Stimulated activated naive CD8-positive, alpha-beta T cell treated with anti-CD3 and anti-CD28 coated beads, Interleukin-15, Interleukin-2, amounts not matched to agents 100 U/mL and 50 U/mL, for 24 hours (primary cell): ENCODE measurements at regions not wholly inside any gene's neighbourhood (a gene's known extent, or its start where the extent isn't known, plus 50 kb on each side); places are given as distances from the start of the nearest gene placed in this dataset.
A peak's percentile ranks its signal among the peaks of the same experiment; 100 is the strongest.

Source experiments
- ATAC-seq: fragments of 150-1000 bp; cut with Tn5 transposase; one replicate; pipeline ENCODE4 v1.10.0; 2021
- DNase-seq: peaks from one replicate; pipeline ENCODE4 v3.0.0; 2021

DNA sequence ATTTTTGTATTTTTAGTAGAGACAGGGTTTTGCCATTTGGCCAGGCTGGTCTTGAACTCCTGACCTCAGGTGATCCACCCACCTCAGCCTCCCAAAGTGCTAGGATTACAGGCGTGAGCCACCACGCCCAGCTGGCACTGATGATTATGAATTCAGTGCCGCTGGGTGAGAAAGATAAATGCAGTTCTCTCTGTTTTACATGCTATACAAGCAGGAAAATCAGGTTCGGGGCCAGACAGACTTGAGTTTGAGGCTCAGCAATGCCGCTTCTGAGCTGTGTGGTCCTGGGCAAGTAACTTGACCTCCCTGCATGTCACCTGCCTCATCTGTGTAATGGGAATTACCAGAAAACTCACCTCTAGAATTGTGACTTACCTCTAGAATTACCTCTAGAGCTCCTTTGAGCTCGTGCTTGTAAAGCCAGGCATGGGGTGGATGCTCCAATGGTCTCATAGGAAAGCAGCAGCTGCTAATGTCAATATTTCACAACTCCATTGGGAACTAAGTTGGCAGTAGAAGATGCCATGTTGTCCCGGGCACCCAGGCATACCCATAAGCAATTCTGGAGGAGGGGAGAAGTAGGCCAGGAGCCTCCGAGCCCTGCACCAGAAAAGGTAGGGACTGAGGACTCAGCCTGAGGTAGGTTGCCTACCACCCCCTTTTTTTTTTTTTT lies 119.8 kb upstream of the SLC25A33 start:
- ATAC-seq (no peak), DNase-seq (no peak)

DNA sequence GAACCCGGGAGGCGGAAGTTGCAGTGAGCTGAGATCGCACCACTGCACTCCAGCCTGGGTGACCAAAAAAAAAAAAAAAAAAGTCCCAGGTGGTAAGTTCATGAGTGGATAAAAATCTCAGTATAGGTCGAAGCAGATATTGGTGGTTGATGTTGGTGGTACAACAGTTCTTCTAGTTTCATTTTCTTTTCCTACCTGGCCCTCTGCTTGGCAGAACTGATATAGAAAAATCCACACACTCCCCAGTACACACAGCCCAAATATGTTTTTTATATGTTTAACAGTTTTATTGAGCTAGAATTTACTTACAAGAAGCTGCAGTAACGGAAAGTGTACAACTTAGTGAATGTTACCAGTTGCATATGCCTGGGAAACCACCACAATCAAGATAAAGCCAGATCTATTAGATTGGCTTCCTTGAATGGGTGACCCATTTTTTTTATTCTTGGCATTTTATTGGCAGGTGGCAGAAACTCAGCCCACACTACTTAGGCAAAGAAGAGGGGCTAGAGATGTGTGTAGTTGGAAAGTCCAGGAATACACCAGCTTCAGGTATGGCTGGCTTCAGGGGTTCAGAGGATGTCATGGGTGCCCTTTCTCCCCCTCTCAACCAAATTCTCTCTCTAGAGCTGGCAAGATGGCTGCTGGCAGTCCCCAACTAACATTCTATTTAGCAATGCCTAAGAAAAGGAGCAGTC lies 118.3 kb upstream of the SLC25A33 start:
- ATAC-seq (no peak), DNase-seq (no peak)

DNA sequence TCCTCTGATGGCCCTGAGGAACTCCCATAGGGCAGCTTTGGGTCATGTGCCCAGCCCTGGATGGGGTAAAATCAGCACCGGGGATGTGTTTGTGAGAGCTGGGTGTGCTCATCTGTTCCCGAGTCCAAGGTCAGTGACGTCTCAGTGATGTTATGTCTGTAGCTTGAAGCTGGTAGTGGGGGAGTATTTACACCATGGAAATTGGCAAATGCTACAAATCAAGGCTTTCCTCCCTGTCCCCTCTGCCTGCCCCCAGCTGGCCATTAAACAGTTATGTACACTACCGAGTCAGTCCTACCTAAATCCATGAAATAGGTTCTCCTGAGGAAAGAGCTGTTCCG lies 117.8 kb upstream of the SLC25A33 start:
- DNase-seq, result no peak
- ATAC-seq, result no peak

DNA sequence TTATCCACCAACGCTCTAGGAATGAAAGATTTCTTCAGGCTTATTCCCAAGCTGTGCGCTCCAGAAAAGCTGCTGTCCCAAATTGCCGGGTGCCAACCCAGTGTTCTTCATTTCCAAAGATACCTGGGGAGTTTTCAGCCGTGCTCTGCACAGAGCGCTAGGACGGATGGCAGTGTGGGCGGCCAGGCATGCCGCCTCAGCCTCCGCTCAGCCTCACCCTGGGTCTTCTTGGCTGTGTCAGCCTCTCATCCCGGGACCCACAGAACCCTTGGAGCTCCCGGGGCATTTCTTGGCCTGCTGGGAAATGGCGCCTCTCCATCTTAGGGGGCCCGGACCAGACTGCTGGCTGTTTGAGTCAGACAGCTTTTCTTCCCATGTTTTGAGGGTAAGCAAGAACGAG lies 116.9 kb upstream of the SLC25A33 start:
- ATAC-seq (no peak), DNase-seq (no peak)

DNA sequence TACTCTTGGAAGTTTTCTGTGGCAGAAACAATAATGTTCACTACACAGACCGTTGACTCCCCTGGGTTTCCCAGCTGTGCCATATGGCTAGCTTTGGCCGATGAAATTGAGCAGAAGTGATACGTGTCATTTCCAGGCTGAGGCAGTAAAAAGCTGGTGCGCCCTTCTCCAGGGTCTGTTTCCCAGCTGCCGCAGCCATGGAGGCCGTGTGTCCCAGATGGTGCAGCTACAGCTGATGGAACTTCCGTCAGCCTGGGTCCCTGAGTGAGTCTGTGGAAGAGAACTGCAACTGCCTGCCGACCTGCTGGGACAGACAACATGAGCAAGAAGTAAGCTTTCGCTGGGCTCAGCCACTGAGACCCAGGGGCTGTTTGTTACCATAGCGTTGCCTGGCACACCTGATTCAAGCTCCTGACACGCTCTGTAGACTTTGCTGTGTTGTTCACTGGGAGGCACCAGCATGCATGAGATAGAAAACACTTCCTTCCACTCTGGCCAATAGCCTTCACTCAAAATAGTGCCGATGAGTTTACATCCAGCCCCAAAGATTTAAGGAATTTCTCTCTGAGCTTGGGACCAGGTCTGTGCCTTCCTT lies 116.3 kb upstream of the SLC25A33 start:
- DNase-seq (no peak), ATAC-seq (no peak)

DNA sequence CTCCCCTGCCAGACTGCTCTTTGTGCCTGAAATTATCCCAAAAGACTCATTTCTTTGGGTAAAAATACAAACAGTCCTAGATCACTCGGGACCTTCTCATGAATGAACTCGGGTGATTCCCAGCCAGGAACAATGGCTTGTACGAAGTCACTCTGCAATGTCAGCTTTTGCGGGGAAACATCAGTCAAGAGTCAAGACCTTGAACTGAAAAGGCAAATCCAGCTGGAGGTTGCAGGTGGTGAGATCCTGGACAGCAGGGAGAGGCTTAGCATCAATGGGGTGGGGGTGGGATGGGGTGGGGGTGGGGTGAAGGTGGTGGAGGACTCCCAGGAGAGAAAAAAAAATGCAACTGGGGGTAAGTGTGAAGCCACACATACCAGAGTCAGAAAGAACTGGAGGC lies 115.0 kb upstream of the SLC25A33 start:
- ATAC-seq, result no peak

DNA sequence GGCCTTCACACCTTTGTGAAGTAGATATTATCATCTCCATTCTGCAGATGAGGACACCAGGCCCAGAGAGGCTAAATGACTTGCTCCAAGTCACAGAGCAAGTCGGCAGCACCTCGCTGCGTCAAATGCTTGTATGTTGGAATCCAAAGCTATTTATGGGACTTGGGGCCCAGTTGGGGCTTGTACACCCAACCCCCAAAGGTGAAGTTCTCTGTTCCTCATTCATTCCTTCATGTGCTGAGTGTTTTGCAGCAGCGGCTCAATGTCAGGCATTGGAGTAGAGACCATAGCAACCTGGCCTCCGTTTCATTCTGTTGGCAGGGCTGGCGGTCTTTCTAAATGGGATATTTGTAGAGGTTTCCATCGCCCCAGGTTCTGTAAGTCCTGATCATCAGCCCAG lies 113.4 kb upstream of the SLC25A33 start:
- ATAC-seq, result no peak
- DNase-seq, result no peak

More for the DNA sequence above, 115.0 kb upstream of the SLC25A33 start:
- DNase-seq, result no peak

DNA sequence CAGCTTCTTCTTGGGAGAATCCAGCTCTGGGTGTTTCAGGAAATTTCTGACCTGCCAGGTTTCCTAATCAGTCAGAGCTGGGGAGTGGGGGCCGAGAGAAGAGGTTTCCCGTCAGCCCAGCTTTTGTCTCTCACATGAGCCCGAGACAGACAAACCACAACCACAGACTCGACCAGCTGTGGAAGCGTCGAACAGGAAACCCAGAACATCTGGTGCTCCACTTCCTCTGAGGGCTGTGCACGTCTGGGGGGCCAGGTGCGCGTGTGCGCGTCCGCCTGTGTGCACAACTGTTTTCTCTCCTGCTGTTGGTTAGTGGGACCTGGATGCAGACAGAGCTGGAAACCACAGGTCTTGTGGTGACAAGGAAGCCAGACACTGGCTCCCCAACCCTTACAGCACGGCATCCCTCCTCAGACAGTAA lies 113.0 kb upstream of the SLC25A33 start:
- DNase-seq (peak; percentile 78), ATAC-seq (peak; percentile 55)

DNA sequence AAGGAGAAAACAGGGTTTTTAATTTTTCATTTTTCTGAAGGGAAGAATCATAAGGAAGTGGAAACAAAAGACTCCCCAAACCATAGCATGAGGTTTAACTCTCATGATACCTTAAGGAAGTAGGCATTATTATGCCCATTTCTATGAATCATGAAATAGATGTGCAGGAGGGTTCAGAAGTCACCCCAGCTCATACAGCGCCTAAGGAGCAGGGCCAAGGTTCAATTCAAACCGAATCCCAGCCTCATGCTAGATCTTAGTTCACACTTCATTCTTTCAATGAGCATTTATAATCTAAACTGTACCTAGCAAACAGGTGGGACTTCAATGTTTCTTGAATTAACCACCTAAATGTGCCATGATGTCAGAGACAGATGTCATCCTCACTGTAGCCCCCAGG lies 111.9 kb upstream of the SLC25A33 start:
- ATAC-seq, result no peak
- DNase-seq, result no peak

DNA sequence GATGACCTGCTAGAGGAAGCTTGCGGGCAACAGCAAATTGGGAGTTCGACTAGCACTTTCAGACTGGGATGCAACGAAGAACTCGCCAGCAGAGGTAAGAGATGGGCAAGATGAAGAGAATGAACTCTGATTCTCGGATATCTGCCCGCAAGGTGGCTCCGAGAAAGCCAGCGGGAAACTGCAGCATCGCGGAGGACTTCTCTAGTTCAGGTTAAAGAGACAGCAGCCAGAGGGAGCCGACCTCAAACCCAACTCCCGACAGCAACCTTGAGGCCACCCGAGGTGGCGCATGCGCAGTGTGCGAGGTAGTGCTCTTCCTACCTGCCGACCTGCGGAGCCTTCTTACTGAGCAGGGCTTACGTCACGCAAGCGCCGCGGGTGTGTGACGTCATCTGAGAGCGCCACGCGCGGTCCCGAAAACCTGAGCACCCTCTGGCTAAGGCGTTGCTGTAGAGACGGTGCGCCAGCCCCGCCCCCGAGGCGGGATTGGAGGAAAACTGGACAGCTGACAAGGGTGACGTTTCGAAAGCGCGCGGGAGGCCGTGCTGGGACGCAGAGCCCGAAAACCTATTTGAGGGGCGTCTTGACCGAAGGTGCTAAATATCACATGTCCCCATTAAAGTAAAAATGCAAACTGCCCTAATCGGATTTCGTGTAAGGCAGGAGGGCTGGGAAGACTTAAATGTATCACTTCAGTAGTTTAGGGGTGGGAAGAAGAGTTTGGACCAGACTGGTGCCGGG lies 110.5 kb upstream of the SLC25A33 start:
- DNase-seq, result peak; percentile 99
- ATAC-seq, result peak; percentile 94

DNA sequence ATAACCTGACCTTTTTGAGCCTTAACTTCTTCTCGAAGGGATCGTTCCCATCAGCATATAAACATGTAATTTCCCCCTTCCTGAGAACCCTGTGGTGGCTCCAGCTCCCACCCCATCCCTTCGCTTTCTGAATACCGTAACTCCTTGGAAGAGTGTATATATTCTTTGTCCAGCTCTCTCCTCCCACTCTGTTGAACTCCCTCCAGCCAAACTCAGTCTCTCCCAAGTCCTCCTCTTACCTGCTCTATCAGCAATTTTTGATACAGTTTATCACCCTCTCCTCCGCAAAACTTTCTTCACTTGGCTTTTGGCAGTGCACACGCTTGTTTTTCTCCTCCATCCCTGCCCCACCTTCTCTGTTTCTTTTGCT lies 109.9 kb upstream of the SLC25A33 start:
- ATAC-seq (no peak), DNase-seq (no peak)

DNA sequence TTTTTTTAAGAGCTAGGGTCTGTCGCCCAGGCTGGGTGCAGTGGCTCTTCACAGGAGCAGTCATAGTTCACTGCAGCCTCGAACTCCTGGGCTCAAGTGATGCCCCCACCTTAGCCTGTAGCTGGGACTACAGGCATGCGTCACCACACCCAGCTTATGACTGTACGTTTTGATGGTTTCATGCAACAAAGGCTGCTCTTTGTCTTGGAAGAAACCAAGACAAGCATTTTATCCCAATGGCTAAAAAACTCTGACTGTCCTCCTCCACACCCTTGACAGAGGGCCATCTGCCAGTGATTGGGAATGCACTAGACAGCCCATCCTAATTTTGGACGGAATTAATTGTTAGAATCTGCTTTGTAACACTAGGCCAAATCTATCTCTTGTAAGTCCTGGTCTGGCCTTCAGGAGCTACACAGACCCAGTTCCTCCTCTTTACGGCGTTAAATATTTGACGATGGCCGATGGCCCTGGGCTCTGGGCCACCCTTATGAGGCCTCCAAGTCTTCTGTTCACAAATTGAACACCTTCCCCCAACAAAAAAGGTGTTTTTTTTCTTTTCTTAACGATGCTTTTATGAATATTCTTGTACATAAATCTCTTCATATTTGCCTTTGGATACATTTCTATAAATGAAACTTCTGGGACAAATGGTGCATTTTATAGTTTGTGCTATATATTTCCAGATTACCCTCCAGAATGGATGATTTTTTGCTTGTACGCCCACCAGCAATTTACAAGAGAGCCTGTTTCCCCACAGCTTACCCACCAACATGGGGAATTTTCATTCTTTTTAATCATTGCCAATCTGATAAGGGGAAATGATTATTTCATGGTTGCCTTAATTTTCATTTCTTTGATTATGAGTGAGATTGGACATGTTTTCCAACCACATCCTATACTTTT lies 104.8 kb upstream of the SLC25A33 start:
- DNase-seq (no peak), ATAC-seq (no peak)

DNA sequence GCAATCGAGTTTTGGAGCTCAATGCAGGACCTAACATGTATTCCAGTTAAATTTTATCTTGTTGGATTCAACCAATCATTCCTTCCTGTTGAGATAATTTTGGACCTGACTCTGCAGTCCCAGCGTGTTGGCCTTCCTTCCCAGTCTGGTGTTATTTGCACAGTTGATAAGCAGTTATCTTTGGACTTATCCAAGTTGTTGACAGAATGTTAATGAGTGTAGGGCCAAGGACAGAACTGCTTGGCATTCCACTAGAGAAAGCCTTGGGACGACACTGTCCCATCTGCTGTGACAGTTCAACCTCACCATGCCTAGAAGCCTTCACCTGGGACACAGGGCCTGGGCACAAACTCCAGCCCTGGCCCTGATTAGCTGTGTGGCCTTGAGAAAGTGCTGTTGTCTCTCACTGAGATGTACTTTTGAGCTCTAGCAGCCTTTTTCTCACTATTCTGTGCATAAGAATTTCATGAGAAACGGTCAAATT lies 104.1 kb upstream of the SLC25A33 start:
- DNase-seq (no peak), ATAC-seq (no peak)

DNA sequence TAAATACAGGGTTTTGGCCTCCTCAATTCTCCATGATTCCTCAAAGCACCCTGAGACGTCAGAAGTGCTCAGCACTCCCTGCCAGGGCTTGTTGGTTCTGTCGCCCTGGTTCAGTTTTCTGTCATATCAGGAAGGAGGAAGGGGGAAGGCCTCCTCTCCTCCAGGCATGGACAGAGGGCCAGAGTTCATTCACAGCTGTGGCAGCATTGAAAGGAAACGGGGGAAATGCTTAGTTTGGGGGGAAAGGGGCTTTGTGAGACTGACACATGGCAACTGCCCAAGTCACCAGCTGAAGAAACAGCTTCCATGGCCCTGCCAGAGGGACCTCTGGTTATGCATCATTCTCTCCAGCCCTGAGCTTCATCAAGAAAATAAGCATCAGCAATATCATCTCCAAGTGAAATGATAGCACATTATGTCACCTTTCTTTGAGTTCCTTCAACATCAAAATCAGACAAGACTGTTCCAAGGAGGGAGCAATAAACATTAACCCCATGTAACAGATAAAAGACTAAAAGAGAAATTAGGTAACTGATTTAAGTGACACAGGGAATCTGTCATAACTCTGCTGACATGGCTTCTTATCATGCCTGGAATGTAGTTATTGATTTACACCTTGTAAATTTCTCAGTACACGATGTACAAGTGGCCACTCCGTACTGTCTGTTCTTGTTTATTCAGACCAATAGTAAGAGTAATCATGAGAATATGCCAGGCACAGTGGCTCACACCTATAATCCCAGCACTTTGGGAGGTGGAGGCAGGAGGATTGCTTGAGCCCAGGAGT lies 103.2 kb upstream of the SLC25A33 start:
- ATAC-seq (no peak), DNase-seq (no peak)

DNA sequence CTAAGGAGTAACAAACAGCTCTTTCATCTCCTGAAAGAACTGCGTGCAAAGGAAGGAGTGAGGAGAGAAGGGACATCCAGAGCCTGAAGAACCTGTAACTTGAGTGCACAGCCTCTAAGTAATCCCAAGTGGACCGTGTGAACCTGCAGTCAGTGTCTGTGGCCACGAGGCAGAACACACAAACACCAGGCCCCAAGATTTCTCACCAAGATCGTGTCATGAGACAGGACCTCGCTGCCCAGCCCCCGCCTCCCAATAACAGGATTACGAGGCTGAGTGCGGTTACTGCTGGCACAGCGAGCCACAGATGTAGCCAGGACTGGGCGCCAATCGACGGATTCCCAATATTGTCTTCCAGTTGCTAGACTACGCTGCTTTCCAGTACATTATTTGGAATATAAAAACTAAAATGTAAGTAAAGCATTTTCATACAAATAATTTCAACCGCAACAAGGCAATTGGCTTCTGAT lies 101.3 kb upstream of the SLC25A33 start:
- ATAC-seq, result no peak
- no peak for DNase-seq

DNA sequence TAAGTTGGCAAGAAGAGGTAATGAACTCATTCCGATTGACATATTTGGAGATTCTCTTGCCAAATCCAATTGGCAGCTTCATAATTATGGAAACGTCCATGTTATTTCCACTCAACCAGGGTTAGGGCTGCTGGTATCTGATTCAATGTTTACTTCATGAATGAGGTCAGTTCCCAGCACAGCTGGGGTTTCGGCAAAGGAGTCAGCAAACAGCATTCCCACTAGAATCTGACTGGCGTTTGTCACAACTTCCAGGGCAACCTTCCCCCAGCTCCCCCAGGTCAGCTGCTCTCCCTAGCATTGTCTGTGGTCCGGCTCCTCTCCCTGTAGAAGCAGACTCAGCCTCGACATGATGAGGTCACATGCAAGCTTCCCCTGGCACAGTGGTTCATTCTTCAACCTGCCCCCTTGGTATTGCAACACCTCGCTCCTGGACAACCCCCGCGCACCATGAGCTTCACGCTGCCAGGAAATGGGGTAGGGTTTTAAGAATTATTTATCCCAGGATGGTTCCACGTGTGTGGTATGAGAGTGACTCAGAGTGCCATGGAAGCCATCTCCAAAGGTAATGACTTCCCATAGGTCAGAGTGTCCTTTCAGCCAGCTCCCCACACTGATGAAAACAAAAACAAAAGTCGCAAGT lies 100.7 kb upstream of the SLC25A33 start:
- ATAC-seq (no peak), DNase-seq (no peak)

DNA sequence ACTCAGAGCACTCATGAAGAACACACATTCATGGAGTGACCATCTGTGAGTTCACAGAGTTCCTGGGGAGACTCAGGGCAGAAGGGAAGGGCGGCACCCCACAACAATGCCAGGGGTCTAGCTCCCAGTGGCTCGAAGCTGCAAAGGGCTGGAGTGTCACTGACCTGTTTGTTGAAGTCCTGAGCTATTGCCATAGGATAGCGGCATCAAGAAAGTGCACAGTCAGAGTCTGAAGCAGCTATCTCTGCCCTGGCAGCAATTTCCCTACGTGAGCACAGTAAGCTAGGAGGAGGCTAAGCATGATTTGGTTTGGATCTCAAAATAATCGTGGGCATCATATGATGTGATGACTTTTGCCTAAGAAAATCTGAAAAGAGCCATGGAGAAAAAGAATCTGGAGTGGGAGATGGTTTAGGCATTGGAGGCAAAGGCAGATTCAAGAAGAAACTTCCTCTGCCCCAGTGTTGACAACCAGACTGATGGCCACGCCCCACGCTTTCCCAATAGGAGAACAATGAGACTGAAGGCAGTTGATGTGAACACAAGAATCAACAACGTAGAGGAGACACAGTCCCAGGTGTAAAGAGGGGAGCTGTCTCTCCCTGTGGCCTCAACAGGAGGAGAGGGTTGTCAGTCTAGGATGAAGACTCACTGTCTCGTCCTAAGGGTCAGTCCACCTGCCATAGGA lies 100.0 kb upstream of the SLC25A33 start:
- no peak for ATAC-seq

DNA sequence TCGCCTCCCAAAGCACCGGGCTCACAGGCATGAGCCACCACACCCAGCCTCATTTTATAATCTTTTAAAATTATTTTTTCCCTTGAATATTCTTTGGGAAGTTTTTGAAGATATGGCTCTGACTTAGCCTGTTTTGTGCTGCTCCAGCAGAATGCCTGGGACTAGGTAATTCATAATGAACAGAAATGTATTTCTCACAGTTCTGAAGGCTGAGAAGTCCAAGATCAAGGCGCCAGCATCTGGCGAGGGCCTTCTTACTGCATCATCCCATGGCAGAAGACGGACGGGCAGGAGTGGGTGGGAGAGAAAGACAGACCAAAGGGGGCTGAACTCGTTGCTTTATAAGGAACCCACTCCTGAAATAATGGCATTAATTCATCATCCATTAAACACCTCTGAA lies 99.0 kb upstream of the SLC25A33 start:
- no peak for ATAC-seq
- no peak for DNase-seq

More for the DNA sequence above, 100.0 kb upstream of the SLC25A33 start:
- no peak for DNase-seq

DNA sequence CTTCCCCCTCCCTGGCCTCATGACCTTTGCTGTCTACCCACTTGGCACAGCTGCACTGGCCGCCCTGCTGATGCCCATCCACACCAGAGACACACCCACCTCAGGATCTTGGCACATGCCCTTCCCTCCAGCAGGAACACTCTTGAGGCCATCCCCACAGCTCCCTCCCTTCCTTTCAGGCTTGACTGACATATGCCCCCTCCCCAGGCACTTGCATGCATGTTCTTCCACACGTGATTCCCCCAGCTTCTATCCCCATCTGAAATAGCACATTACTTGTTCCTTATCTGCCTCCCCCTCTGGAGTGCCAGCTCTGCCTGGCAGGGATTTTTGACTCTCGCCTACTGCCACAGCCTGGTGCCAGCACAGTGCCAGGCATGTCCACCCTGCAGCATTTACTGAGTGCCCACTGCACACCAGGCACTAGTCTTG lies 98.5 kb upstream of the SLC25A33 start:
- DNase-seq (no peak), ATAC-seq (no peak)
